TTC549 (cell line): ENCODE measurements at regions not wholly inside any gene's neighbourhood (a gene's known extent, or its start where the extent isn't known, plus 50 kb on each side); places are given as distances from the start of the nearest gene placed in this dataset.
"Not testable (repeated sequence)": the region's sequence is repeated elsewhere in the genome, so short reads cannot be mapped to it uniquely, and the experiment has no call there.

Experiments used
- FAIRE-seq: peaks from 2 replicates; lab custom pipeline; 2012; peaks lifted over from hg19 to GRCh38; lab: Jason Lieb, UNC

DNA sequence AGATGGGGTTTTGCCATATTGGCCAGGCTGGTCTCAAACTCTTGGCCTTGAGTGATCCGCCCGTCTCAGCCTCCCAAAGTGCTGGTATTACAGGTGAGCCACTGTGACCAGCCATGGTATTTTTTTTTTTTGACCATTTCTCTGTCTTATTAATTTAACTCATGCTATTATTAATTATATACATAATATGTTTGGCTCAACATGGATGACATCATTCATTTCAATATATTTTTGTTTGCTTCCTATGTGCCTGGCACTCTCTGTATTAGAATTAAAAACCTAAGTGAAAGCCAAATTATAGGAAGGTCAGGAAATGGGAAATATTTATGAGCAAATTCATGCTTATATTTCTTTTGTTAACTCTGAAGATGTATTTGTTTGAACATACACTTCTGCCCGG lies 55.8 kb upstream of the AKIRIN2 start:
- no peak for FAIRE-seq

DNA sequence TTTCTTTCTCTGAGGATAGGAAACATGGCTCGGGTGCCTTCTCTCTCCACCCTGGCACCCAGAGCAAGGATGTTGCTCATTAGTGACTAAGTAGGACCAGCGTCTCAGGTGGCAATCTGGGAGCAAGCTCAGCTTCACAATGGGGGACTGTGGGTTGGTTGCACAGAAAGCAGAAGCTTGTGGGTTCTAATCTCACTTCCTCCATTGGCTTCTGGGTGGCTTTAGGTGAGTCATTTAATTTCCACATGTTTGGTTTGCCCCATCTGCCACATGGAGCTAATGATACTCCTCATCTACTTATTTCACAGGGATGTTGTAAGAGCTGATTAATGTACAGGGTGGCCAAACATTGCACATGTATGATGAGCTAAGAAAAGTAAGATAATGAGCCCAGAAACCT lies 54.8 kb upstream of the AKIRIN2 start:
- FAIRE-seq, result no peak

DNA sequence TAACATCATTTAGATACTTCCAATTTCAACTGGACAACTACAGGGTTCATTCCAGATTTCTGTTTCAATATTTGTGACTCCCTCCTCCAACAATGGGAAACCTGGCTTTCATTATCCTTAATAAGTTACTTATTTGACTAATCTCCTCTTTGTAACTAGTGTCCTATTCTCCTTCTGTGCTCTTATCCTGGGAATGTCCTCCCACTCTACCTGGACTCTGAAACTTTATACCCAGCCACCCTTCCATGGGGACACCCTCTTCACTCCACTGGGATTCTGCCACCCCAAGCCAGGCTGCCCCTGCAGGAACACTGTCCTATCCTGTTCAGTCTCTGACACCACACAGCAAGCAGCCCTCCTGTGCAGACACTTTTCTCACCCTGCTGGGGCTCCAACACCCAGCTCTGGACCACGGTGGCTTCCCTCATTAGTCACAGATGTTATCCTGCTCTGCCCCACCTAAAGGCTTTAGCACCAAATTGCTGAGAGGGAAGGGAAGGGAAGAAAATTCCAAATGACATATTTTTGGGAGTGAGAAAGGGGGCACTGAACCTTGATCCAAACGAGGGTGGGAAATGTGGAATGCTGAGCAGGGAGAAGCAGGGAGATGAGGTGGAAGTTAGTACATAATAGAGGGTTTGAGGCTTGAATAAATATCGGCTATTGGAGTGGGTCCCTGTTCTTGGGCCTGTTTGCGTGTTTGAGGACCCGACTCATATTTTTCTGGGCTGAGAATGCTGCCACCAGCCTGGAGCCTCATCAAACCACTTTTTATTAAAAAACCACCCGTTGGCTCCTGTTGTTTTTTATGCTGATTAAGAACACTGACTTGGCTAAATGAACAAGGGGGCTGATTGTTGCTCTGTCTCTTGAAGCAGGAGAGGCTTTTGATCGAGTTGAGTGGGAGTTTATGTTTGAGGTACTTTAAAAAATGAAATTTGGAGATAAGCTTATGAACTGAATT lies 54.0 kb upstream of the AKIRIN2 start:
- no peak for FAIRE-seq

DNA sequence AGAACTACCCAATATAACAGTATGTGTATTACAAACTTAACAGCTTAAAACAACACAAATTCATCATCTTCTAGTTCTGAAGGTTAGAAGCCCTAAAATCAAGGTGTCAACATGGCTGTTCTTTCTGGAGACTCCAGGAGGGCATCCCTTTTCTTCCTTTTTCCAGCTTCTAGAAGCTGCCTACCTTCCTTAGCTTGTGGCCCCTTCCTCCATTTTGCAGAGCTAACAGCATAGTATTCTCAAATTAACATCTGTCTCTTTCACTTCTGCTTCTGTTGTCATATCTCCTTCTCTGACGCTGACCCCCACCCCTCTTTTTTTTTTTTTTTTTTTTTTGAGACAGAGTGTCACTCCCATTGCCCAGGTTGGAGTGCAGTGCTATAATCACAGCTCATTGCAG lies 52.8 kb upstream of the AKIRIN2 start:
- no peak for FAIRE-seq

DNA sequence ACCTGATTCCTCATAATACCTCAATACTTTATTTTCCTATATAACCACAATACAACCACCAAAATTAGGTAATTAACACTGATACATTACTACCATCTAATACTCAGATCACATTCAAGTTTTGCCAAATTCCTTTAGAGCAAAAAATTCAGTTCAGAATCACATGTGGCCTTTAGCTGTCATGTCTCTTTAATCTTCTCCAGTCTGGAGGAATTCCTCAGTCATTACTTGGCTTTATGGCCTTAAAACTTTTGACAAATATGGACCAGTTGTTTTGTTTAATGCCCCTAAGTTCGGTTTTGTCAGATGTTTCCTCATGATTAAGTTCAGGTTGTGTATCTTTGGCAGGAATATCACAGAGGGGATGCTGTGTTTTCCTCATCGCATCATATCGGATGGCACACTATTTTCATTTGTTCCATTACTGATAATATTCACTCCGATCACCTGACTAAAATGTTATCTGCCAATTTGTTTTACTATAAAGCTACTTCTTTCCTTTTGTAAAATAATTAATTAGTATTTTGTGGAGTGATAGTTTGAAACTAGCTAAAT lies 51.2 kb upstream of the AKIRIN2 start:
- no peak for FAIRE-seq

DNA sequence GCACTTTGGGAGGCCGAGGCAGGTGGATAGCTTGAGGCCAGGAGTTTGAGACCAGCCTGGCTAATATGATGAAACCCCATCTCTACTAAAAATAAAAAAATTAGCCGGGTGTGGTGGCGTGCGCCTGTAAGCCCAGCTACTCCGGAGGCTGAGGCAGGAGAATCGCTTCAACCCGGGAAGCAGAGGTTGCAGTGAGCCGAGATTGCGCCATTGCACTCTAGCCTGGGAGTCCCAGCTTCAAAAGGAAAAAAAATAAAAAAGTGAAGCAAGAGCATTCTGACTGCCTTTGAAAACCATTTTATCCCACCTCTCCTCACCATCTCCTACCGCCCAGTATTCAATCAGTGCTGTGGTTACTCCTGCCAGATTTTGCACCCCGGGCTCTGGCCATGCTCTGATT lies 50.5 kb upstream of the AKIRIN2 start:
- not testable (repeated sequence) for FAIRE-seq
